H1 (cell line): ENCODE measurements at regions not wholly inside any gene's neighbourhood (a gene's known extent, or its start where the extent isn't known, plus 50 kb on each side); places are given as distances from the start of the nearest gene placed in this dataset.

Source experiments
- CTCF ChIA-PET: fragments of 300-600 bp; sonication (Branson Sonifier 250); formaldehyde crosslinking; loops from one replicate; lab custom pipeline; 2021; ENCODE audit not compliant: partially characterized antibody; lab: Charles Lee
- POLR2A ChIA-PET: fragments of 300-600 bp; sonication (Branson Sonifier 250); formaldehyde crosslinking; loops from one replicate; lab custom pipeline; 2021; ENCODE audit warnings: inconsistent platforms; ENCODE audit not compliant: partially characterized antibody; lab: Charles Lee
- DNase-seq, 2 experiments: peaks; one replicate each; pipeline versions ENCODE4 v3.0.0 to v3.0.0-alpha.2; 2010 to 2022; ENCODE audit warnings: low spot score in 2 of 2, low read depth in 1 of 2, mixed read lengths in 1 of 2
- FAIRE-seq: peaks from 2 replicates; lab custom pipeline; 2011; peaks lifted over from hg19 to GRCh38; lab: Jason Lieb, UNC
- H2AFZ ChIP-seq: 2 replicates; pipeline ENCODE4 v1.8.1; 2012; ENCODE audit warnings: low read length, inconsistent platforms
- H2AK5ac ChIP-seq: 2 replicates; pipeline ENCODE4 v1.6.1; 2013; ENCODE audit warnings: low read depth, low read length
- H2BK120ac ChIP-seq: replicated peaks from 2 replicates; pipeline ENCODE3; 2013; ENCODE audit warnings: low read depth, low read length, inconsistent platforms
- H2BK12ac ChIP-seq: 2 replicates; pipeline ENCODE4 v1.6.1; 2013; ENCODE audit warnings: low read depth, low read length
- H2BK15ac ChIP-seq: 2 replicates; pipeline ENCODE4 v1.6.1; 2013; ENCODE audit warnings: low read length
- H2BK20ac ChIP-seq: 2 replicates; pipeline ENCODE4 v1.6.1; 2013; ENCODE audit warnings: low read length
- H2BK5ac ChIP-seq: 2 replicates; pipeline ENCODE4 v1.6.1; 2013; ENCODE audit warnings: low read depth, low read length
- H3K14ac ChIP-seq: 2 replicates; pipeline ENCODE4 v1.6.1; 2013; ENCODE audit warnings: inconsistent platforms; ENCODE audit not compliant: insufficient read length
- H3K18ac ChIP-seq: 2 replicates; pipeline ENCODE4 v1.6.1; 2013; ENCODE audit warnings: low read length; ENCODE audit errors: extremely low read depth
- H3K23ac ChIP-seq: 2 replicates; pipeline ENCODE4 v1.6.1; 2013; ENCODE audit warnings: inconsistent platforms; ENCODE audit not compliant: insufficient read length
- H3K23me2 ChIP-seq: 2 replicates; pipeline ENCODE4 v1.6.1; 2013; ENCODE audit warnings: low read depth, low read length
- H3K27ac ChIP-seq: 2 replicates; pipeline ENCODE4 v1.6.1; 2011; ENCODE audit warnings: low read depth, low read length, inconsistent platforms
- H3K27me3 ChIP-seq, 4 experiments: replicated peaks in 1 of 4; 1 replicate in 1 of 4; 2 replicates in 3 of 4; pipeline versions ENCODE4 v1.6.1 to v1.8.1; 2011 to 2013; ENCODE audit warnings: low read length in 3 of 4, mild to moderate bottlenecking in 3 of 4, inconsistent platforms in 2 of 4, mixed read lengths in 2 of 4, moderate library complexity in 1 of 4; ENCODE audit not compliant: control insufficient read depth in 3 of 4, insufficient read depth in 3 of 4; ENCODE audit errors: extremely low read depth in 1 of 4
- H3K36me3 ChIP-seq, 4 experiments: 2 replicates each; pipeline versions ENCODE4 v1.6.1 to v1.8.1; 2011 to 2013; ENCODE audit warnings: mild to moderate bottlenecking in 4 of 4, low read length in 3 of 4, moderate library complexity in 2 of 4, control low read depth in 1 of 4, inconsistent platforms in 1 of 4; ENCODE audit not compliant: insufficient read depth in 4 of 4, control insufficient read depth in 2 of 4
- H3K4ac ChIP-seq: replicated peaks from 2 replicates; pipeline ENCODE3; 2013; ENCODE audit warnings: low read length, low read depth, mixed read lengths, inconsistent platforms; ENCODE audit not compliant: insufficient read length
- H3K4me1 ChIP-seq, 4 experiments: replicated peaks in 1 of 4; 1 replicate in 1 of 4; 2 replicates in 3 of 4; pipeline versions ENCODE4 v1.6.1 to v1.8.1; 2011 to 2013; ENCODE audit warnings: low read length in 3 of 4, inconsistent platforms in 2 of 4, mixed read lengths in 1 of 4; ENCODE audit not compliant: insufficient read depth in 4 of 4, control insufficient read depth in 3 of 4
- H3K4me2 ChIP-seq, 2 experiments: 2 replicates each; pipeline versions ENCODE4 v1.6.1 to v1.8.1; 2011 to 2013; ENCODE audit warnings: low read depth in 2 of 2, low read length in 2 of 2, control low read depth in 1 of 2, inconsistent platforms in 1 of 2, mild to moderate bottlenecking in 1 of 2; ENCODE audit not compliant: insufficient read depth in 1 of 2
- H3K4me3 ChIP-seq, 4 experiments: fragments of 200-600, 300-600 bp in 1 of 4; sonication (generic), shearing (Covaris generic), sonication (Bioruptor Twin) in 1 of 4; 2 replicates each; pipeline versions ENCODE4 v1.5.1 to v1.8.1; 2011 to 2016; ENCODE audit warnings: low read length in 4 of 4, low read depth in 3 of 4, control low read depth in 2 of 4, inconsistent platforms in 2 of 4, mild to moderate bottlenecking in 2 of 4, mixed read lengths in 1 of 4, moderate library complexity in 1 of 4; ENCODE audit not compliant: insufficient read depth in 2 of 4; ENCODE audit errors: extremely low read depth in 1 of 4
- H3K56ac ChIP-seq: replicated peaks from 2 replicates; pipeline ENCODE3; 2013; ENCODE audit warnings: low read depth, mild to moderate bottlenecking, mixed read lengths, low read length, inconsistent platforms; ENCODE audit not compliant: insufficient read length
- H3K79me1 ChIP-seq: 2 replicates; pipeline ENCODE4 v1.6.1; 2013; ENCODE audit warnings: low read depth, low read length, control low read depth
- H3K79me2 ChIP-seq, 2 experiments: 2 replicates each; pipeline versions ENCODE4 v1.6.1 to v1.8.1; 2012 to 2013; ENCODE audit warnings: low read length in 2 of 2, mild to moderate bottlenecking in 2 of 2, inconsistent platforms in 1 of 2; ENCODE audit not compliant: insufficient read depth in 2 of 2, control insufficient read depth in 1 of 2
- H3K9ac ChIP-seq, 4 experiments: replicated peaks in 1 of 4; 1 replicate in 1 of 4; 2 replicates in 3 of 4; pipeline versions ENCODE4 v1.6.1 to v1.8.1; 2011 to 2013; ENCODE audit warnings: low read depth in 3 of 4, low read length in 3 of 4, control low read depth in 2 of 4, mild to moderate bottlenecking in 2 of 4, moderate library complexity in 2 of 4, inconsistent platforms in 1 of 4; ENCODE audit errors: extremely low read depth in 1 of 4
- H3K9me3 ChIP-seq, 2 experiments: 2 replicates each; pipeline versions ENCODE4 v1.6.1 to v1.8.1; 2012 to 2013; ENCODE audit warnings: mild to moderate bottlenecking in 2 of 2, moderate library complexity in 2 of 2, control low read depth in 1 of 2, inconsistent platforms in 1 of 2, low read depth in 1 of 2, low read length in 1 of 2, mixed read lengths in 1 of 2; ENCODE audit not compliant: insufficient read depth in 2 of 2
- H4K20me1 ChIP-seq, 2 experiments: replicated peaks in 1 of 2; 2 replicates each; pipeline versions ENCODE3 to v1.8.1; 2011 to 2013; ENCODE audit warnings: inconsistent platforms in 2 of 2, low read length in 2 of 2, mild to moderate bottlenecking in 1 of 2; ENCODE audit not compliant: insufficient read depth in 2 of 2, control insufficient read depth in 1 of 2
- H4K5ac ChIP-seq: 2 replicates; pipeline ENCODE4 v1.6.1; 2013; ENCODE audit warnings: low read length, low read depth, mixed read lengths, inconsistent platforms; ENCODE audit not compliant: insufficient read length
- H4K8ac ChIP-seq: 2 replicates; pipeline ENCODE4 v1.8.0; 2013; ENCODE audit warnings: mild to moderate bottlenecking, moderate library complexity, low read length, inconsistent platforms; ENCODE audit not compliant: insufficient read depth; ENCODE audit errors: extremely low read depth
- H4K91ac ChIP-seq: replicated peaks from 2 replicates; pipeline ENCODE3; 2013; ENCODE audit warnings: low read length, mixed read lengths, inconsistent platforms; ENCODE audit not compliant: insufficient read length
- CBX8 ChIP-seq: fragments of 300-800, 300-1000 bp; sonication (generic); IDR thresholded peaks from 2 replicates; pipeline ENCODE4 v1.7.1; 2016; ENCODE audit warnings: low read depth, low read length, borderline replicate concordance
- CREB1 ChIP-seq: IDR thresholded peaks from 2 replicates; pipeline ENCODE4 v1.6.1; 2012; ENCODE audit warnings: inconsistent platforms
- HDAC2 ChIP-seq, 2 experiments: fragments of 300-600 bp in 1 of 2; sonication (generic) in 1 of 2; IDR thresholded peaks; 2 replicates each; pipeline ENCODE4 v1.6.1; 2011 to 2012; ENCODE audit warnings: low read depth in 2 of 2, low read length in 2 of 2, mild to moderate bottlenecking in 2 of 2, moderate library complexity in 2 of 2, borderline replicate concordance in 1 of 2, inconsistent platforms in 1 of 2
- JUN ChIP-seq: IDR thresholded peaks from 2 replicates; pipeline ENCODE4 v1.6.1; 2011; ENCODE audit warnings: low read depth, mild to moderate bottlenecking, improper control_type of control experiment, low read length
- KDM5A ChIP-seq: fragments of 200-600 bp; IDR thresholded peaks from 2 replicates; pipeline ENCODE4 v1.7.1; 2012; ENCODE audit warnings: mild to moderate bottlenecking, low read length, inconsistent platforms, mixed read lengths
- NANOG ChIP-seq: IDR thresholded peaks from 2 replicates; pipeline ENCODE4 v1.6.1; 2011; ENCODE audit warnings: low read length, low read depth, mild to moderate bottlenecking, inconsistent platforms; ENCODE audit not compliant: insufficient read depth, poor library complexity, severe bottlenecking
- POLR2A ChIP-seq, 2 experiments: IDR thresholded peaks; 1 replicate in 1 of 2; 2 replicates in 1 of 2; pipeline ENCODE4 v1.6.1; 2011; ENCODE audit warnings: low read depth in 2 of 2, low read length in 2 of 2, mild to moderate bottlenecking in 2 of 2; ENCODE audit errors: control extremely low read depth in 1 of 2
- RAD21 ChIP-seq, 2 experiments: IDR thresholded peaks in 1 of 2; conservative IDR thresholded peaks in 1 of 2; 2 replicates each; pipeline ENCODE4 v1.6.1; 2011; ENCODE audit warnings: low read depth in 2 of 2, low read length in 2 of 2, improper control_type of control experiment in 1 of 2, inconsistent platforms in 1 of 2, mild to moderate bottlenecking in 1 of 2, moderate library complexity in 1 of 2
- RFX5 ChIP-seq: IDR thresholded peaks from 2 replicates; pipeline ENCODE4 v1.6.1; 2011; ENCODE audit warnings: low read depth, low read length, improper control_type of control experiment, borderline replicate concordance
- SIX5 ChIP-seq: IDR thresholded peaks from 2 replicates; pipeline ENCODE4 v1.6.1; 2011; ENCODE audit warnings: mild to moderate bottlenecking, low read depth, low read length
- SP1 ChIP-seq: IDR thresholded peaks from 2 replicates; pipeline ENCODE4 v1.6.1; 2011; ENCODE audit warnings: low read depth, low read length
- SP4 ChIP-seq: IDR thresholded peaks from 2 replicates; pipeline ENCODE4 v1.6.1; 2012; ENCODE audit warnings: low read length, inconsistent platforms
- SUZ12 ChIP-seq: fragments of 200-600 bp; sonication (generic); IDR thresholded peaks from 2 replicates; pipeline ENCODE4 v1.6.1; 2012; ENCODE audit warnings: mild to moderate bottlenecking, inconsistent platforms, low read length, moderate library complexity, mixed read lengths
- TAF1 ChIP-seq: IDR thresholded peaks from 2 replicates; pipeline ENCODE4 v1.6.1; 2011; ENCODE audit warnings: mild to moderate bottlenecking, low read depth, low read length
- YY1 ChIP-seq: IDR thresholded peaks from 2 replicates; pipeline ENCODE4 v1.6.1; 2011; ENCODE audit warnings: low read depth, mild to moderate bottlenecking, low read length
- ZNF274 ChIP-seq: IDR thresholded peaks from 2 replicates; pipeline ENCODE4 v1.7.0; 2012; ENCODE audit warnings: low read length, borderline replicate concordance; ENCODE audit errors: extremely low read depth
- WGBS, 2 experiments: shearing (Covaris generic) in 1 of 2; methylation state at CpG; one replicate each; pipeline versions ENCODE4 v1.1.6 to v1.1.7; 2013 to 2015; ENCODE audit warnings: low lambda C conversion rate in 2 of 2, mixed read lengths in 2 of 2, inconsistent platforms in 1 of 2, low coverage in 1 of 2, missing lambda C conversion rate in 1 of 2; ENCODE audit not compliant: insufficient replicate concordance in 2 of 2, insufficient coverage in 1 of 2, insufficient read length in 1 of 2; ENCODE audit errors: extremely low coverage in 1 of 2, missing lambda C conversion rate in 1 of 2; 5-methylcytosine and 5-hydroxymethylcytosine counted together

GRCh38 chr20:55793986-55794385 lies 211.3 kb downstream of the CBLN4 start:
- no peaks in the 10 kb centered on the region; a peak in 1 of 4 replicates for H3K9me3 ChIP-seq
- no peaks in the 10 kb centered on the region for H3K36me3 ChIP-seq
- no peak overlapping the region for H2BK5ac ChIP-seq
- H3K4me2 ChIP-seq: no peak overlapping the region
- H2AFZ ChIP-seq: no peak overlapping the region
- no peak overlapping the region for H3K9ac ChIP-seq
- no peak overlapping the region for H3K23ac ChIP-seq
- H4K91ac ChIP-seq: no peak overlapping the region
- H3K27me3 ChIP-seq: peaks cover 0 to 1% (median 0%) of the 10 kb centered on the region in 4 experiments; a peak in 1 of 7 replicates
- H2AK5ac ChIP-seq: no peak overlapping the region
- FAIRE-seq: no peak
- H3K79me2 ChIP-seq: no peaks in the 10 kb centered on the region
- no peak overlapping the region for H4K5ac ChIP-seq
- POLR2A ChIA-PET: no interaction called here
- H3K56ac ChIP-seq: no peak overlapping the region
- DNase-seq: no peak
- H2BK120ac ChIP-seq: no peak overlapping the region
- no peaks in the 10 kb centered on the region for H3K4me1 ChIP-seq
- H2BK15ac ChIP-seq: no peak overlapping the region
- no peak overlapping the region for H3K14ac ChIP-seq
- no peaks in the 10 kb centered on the region for H4K20me1 ChIP-seq
- H3K23me2 ChIP-seq: no peaks in the 10 kb centered on the region; the same call in 1 of the 2 replicates
- 92% methylated on average over 3 of the region's 3 CpGs; no CpG with 5 or more reads in 1 of the 2 experiments for WGBS, 2 experiments
- H3K4ac ChIP-seq: no peak overlapping the region
- no peak overlapping the region for H4K8ac ChIP-seq
- no peak overlapping the region for H3K27ac ChIP-seq
- no peak overlapping the region for H2BK12ac ChIP-seq
- no peak overlapping the region for H3K18ac ChIP-seq
- CTCF ChIA-PET: no interaction called here
- no peak overlapping the region for H3K4me3 ChIP-seq
- H3K79me1 ChIP-seq: no peaks in the 10 kb centered on the region
- no peak overlapping the region for H2BK20ac ChIP-seq
- TF ChIP-seq SIX5 (no peak), RFX5 (no peak), SP4 (no peak), SUZ12 (no peak), CBX8 (no peak), POLR2A (IDR thresholded peaks at IDR 0.05; ENCODE audit: control extremely low read depth in 1 of 2, low read depth in 2 of 2, low read length in 2 of 2) (no peak), YY1 (no peak), ZNF274 (no peak), RAD21 (IDR thresholded peaks at IDR 0.05 in 1 of 2, conservative IDR thresholded peaks at IDR 0.05 in 1 of 2; ENCODE audit: low read depth in 2 of 2, low read length in 2 of 2) (no peak), TAF1 (no peak), SP1 (no peak), NANOG (no peak), HDAC2 (IDR thresholded peaks at IDR 0.05; ENCODE audit: borderline replicate concordance in 1 of 2, low read depth in 2 of 2, low read length in 2 of 2) (no peak), CREB1 (no peak), KDM5A (no peak), JUN (no peak)
